AG09309 (cell line): ENCODE measurements at regions not wholly inside any gene's neighbourhood (a gene's known extent, or its start where the extent isn't known, plus 50 kb on each side); places are given as distances from the start of the nearest gene placed in this dataset.

Experiments used
- DNase-seq: peaks from one replicate; pipeline ENCODE4 v3.0.0-alpha.2; 2010; ENCODE audit warnings: low read depth
- H3K4me3 ChIP-seq: 2 replicates; pipeline ENCODE4 v1.5.1; 2011; ENCODE audit warnings: mild to moderate bottlenecking, low read depth, low read length, moderate library complexity; ENCODE audit not compliant: control insufficient read depth
- TF ChIP-seq, protein P1 (sequence below): IDR thresholded peaks from 2 replicates; pipeline ENCODE4 v1.5.1; 2011; ENCODE audit warnings: mild to moderate bottlenecking, low read depth, low read length, inconsistent platforms; ENCODE audit not compliant: insufficient read depth, control insufficient read depth; ENCODE audit errors: missing control alignments

DNA sequence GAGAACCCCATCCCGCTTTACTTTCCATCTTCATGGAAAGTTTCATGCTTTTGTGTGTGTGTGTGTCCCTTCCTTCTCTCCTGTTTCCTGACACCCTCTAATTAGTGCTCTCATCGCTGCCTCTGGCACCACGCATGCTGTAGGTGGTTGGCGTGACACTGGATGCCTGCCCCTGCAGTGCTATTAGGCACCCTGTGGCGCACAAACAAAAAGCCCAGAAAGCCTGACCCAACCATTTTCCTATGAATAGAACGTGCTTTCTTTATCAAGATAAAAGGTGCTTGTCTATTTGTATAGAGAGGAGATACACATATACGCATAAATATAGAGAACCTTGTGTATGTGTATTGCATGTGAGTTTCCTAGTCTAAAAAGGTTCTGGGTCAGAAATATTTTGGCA lies 120.8 kb upstream of the CDCA7L start:
- TF ChIP-seq, protein P1, sequence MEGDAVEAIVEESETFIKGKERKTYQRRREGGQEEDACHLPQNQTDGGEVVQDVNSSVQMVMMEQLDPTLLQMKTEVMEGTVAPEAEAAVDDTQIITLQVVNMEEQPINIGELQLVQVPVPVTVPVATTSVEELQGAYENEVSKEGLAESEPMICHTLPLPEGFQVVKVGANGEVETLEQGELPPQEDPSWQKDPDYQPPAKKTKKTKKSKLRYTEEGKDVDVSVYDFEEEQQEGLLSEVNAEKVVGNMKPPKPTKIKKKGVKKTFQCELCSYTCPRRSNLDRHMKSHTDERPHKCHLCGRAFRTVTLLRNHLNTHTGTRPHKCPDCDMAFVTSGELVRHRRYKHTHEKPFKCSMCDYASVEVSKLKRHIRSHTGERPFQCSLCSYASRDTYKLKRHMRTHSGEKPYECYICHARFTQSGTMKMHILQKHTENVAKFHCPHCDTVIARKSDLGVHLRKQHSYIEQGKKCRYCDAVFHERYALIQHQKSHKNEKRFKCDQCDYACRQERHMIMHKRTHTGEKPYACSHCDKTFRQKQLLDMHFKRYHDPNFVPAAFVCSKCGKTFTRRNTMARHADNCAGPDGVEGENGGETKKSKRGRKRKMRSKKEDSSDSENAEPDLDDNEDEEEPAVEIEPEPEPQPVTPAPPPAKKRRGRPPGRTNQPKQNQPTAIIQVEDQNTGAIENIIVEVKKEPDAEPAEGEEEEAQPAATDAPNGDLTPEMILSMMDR, result no peak
- DNase-seq, result no peak

GRCh38 chr7:22064816-22065215 lies 119.1 kb upstream of the CDCA7L start:
- no peak for DNase-seq
- TF ChIP-seq, protein P1, result no peak
- no peak overlapping the region for H3K4me3 ChIP-seq

More for the DNA sequence above, 120.8 kb upstream of the CDCA7L start:
- no peak overlapping the region for H3K4me3 ChIP-seq

- H3K4me3 ChIP-seq, result no peak overlapping the region
- no peak for DNase-seq
- TF ChIP-seq, protein P1, result no peak
Observed at GRCh38 chr7:22061775-22062174, 116.1 kb upstream of the CDCA7L start.

DNA sequence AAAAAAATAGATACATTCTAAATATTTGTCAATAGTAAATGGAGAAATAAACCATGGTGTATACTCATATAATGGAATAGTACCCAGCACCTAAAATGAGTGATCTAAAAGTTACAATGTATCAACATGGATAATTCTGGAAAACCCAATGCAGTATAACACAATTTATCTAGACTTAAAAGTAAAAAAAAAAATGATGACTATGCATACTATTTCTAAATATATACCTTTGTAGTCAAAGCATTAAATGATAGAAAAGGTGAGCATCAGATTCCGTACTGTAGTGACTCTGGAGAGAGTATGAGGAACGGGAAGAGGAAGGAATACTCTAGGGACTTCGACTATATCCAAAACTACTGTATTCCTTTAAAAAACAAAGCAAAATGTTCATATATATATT lies 115.2 kb upstream of the CDCA7L start:
- TF ChIP-seq, protein P1, result no peak
- H3K4me3 ChIP-seq, result no peak overlapping the region

DNA sequence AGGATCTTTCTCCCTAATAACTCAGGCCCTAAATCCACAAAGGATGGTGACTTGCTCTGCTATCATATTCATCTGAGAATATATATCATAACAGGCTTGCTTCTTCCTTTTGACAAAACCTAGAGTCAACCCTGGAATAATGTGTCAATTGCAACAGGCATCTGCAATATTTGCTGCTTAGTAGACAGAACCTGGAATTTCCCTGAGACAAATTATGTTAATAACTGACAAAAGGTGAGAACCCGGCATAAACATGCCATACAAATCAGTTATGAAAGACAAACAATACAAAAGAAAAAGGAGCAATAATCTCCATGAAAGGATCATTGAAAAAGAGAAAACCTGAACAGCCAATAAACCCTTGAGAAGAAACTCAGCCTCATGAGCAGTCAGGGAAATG lies 114.5 kb upstream of the CDCA7L start:
- H3K4me3 ChIP-seq, result no peak overlapping the region
- TF ChIP-seq, protein P1, result no peak
- no peak for DNase-seq

More for the DNA sequence above, 115.2 kb upstream of the CDCA7L start:
- DNase-seq, result no peak

- no peak for DNase-seq
- no peak overlapping the region for H3K4me3 ChIP-seq
- TF ChIP-seq, protein P1, result no peak
Observed at GRCh38 chr7:22055226-22055625, 109.5 kb upstream of the CDCA7L start.
